SK-N-SH (cell line): ENCODE measurements at regions not wholly inside any gene's neighbourhood (a gene's known extent, or its start where the extent isn't known, plus 50 kb on each side); places are given as distances from the start of the nearest gene placed in this dataset.

Experiments
- MEF2A ChIP-seq: IDR thresholded peaks from 2 replicates; pipeline ENCODE4 v1.4.0; 2012; ENCODE audit warnings: low read depth, borderline replicate concordance
- POLR2AphosphoS5 ChIP-seq: IDR thresholded peaks from 2 replicates; pipeline ENCODE4 v1.6.1; 2012; ENCODE audit warnings: low read depth, low read length
- RAD21 ChIP-seq: IDR thresholded peaks from 2 replicates; pipeline ENCODE4 v1.6.1; 2012; ENCODE audit warnings: mild to moderate bottlenecking, low read length
- TCF12 ChIP-seq: IDR thresholded peaks from 2 replicates; pipeline ENCODE4 v1.4.0; 2012
- TF ChIP-seq, protein P1 (sequence below): fragments of 200-600 bp; sonication (generic); IDR thresholded peaks from 2 replicates; pipeline ENCODE4 v1.6.1; 2017; ENCODE audit warnings: antibody characterized with exemption, mild to moderate bottlenecking, moderate library complexity

DNA sequence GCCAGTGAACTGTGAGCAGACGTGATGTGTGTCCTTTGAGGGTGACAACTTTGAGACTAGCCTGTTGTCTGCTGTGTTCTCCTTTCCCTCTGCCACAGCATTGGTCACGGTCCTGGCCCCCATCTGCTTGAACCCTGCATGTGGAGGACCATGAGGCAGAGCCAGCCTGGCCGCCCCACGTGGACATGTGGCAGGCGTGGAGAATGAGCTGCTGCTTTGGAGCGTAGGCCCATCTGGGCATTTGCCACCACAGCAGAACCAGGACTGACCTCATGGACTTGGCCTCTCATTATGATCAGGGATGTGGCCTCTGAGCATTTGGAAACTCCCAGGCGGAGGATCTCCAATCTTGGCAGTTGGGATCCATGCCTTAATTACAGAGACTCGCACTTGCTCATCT, 448.5 kb downstream of the TCERG1L start:
- TF ChIP-seq RAD21: no peak
- TF ChIP-seq, protein P1, sequence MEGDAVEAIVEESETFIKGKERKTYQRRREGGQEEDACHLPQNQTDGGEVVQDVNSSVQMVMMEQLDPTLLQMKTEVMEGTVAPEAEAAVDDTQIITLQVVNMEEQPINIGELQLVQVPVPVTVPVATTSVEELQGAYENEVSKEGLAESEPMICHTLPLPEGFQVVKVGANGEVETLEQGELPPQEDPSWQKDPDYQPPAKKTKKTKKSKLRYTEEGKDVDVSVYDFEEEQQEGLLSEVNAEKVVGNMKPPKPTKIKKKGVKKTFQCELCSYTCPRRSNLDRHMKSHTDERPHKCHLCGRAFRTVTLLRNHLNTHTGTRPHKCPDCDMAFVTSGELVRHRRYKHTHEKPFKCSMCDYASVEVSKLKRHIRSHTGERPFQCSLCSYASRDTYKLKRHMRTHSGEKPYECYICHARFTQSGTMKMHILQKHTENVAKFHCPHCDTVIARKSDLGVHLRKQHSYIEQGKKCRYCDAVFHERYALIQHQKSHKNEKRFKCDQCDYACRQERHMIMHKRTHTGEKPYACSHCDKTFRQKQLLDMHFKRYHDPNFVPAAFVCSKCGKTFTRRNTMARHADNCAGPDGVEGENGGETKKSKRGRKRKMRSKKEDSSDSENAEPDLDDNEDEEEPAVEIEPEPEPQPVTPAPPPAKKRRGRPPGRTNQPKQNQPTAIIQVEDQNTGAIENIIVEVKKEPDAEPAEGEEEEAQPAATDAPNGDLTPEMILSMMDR: no peak
- no peak for TF ChIP-seq POLR2AphosphoS5
- TF ChIP-seq MEF2A: no peak
- TF ChIP-seq TCF12: no peak
